ENCODE measurements at regions not wholly inside any gene's neighbourhood (a gene's known extent, or its start where the extent isn't known, plus 50 kb on each side); places are given as distances from the start of the nearest gene placed in this dataset.

DNA sequence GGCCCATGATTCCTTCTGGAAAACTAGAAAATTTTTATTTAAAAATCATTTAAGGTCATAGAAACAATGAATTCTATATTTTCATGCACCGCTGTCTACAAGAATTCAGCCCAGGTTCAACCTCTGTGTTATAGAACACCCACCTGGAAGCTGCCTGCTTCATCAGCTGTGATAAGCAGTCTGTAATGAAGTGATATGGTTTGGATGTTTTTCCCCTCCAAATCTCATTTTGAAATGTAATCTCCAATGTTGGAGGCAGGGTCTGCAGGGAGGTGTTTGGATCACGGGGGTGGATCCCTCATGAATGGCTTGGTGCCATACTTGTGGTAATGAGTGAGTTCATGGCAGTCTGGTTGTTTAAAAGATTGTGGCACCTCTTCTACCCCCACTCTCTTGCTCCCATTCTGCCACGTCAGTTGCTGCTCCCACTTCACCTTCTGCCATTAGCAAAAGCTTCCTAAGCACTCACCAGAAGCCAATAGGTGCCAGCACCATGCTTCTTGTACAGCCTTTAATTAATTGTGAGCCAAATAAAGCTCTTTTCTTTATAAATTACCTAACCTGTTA, 55.6 kb downstream of the MRPL32 start:
- no peak for DNase-seq

DNA sequence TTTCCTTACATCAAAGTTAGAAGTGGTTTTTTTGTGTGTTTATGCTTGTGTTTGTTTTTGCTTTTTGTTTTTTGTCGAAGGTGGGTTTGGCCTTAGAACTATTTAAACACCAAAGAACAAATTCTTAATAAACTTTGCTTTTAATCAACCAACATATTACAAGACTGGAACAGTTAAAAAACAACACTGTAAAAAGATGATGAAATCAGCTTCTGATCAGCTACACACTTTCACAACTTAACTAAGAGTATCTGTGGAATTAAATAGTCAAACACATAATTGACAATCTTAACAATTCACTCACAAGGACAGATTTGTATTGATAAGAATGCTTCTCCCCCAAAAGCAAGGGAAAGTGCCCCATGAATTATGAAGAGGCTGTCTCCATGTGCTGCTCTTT, 58.8 kb downstream of the MRPL32 start:
- DNase-seq = no peak

DNA sequence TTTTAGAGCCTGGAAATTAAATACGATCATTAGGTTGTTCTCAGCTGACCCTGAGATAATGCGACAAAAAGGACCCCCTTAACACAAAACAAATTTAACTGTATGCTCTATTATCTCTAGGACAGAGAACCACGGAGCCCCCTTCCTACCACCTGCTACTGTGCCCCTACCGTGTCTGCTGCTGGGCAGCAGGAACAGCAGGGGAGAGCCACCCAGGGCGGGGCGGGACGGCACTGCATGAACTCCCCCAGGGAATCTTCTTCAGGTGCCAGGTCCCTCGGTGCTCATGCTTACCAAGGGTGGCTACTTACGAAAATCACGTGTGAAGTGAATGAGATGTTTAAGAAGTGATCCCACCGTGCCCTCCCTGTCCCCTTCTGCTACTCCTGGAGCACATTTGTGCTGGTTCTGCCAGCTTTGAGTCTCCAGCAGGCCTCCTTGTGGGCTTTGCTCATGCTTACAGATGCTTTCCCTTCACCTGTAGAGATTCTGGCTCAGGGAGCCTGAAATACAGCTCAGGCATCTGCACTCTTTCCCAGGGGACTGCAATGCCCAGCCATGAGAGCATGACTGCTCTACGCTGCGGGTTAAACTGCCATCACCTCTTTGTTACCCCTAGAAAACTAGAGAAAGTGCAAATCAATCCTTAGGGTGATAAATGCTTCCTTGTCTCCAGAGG, 59.9 kb downstream of the MRPL32 start:
- DNase-seq = no peak

DNA sequence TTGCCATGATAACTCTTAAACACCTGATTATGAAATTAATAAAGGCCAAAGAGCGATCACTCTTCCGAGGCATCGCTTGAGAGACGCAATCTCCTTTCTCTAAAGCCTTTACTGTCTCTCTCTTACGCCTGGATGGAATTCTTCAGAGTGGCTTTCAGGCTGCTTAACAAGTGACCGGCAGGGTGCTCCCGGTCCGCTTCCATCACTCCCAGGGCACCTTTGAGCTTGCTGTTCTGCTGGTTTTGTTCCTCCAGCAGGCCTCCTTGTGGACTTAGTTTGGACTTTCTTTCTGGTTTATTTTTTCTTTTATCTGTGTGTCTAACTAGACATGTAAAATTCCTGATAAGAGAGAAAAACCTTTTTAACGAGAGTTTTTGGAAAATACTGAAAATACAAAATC, 60.9 kb downstream of the MRPL32 start:
- no peak for DNase-seq

DNA sequence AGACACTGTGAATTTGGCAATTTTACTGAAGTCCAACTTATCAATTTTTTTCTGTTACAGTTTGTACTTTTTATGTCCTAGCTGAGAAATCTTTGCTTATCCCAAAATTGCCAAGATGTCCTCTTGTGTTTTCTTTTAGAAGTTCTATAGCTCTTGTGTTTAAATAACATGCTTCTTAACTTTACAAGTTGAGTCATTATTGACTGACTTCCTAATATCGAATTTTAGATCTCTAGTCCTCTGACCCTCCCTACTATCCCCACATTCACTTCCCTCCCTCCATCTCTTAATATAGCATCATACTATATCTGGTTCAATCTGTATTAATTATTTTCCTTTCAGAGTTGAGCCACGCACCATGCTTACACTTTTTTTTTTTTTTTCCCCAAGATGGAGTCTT, 61.9 kb downstream of the MRPL32 start:
- no peak for DNase-seq

DNA sequence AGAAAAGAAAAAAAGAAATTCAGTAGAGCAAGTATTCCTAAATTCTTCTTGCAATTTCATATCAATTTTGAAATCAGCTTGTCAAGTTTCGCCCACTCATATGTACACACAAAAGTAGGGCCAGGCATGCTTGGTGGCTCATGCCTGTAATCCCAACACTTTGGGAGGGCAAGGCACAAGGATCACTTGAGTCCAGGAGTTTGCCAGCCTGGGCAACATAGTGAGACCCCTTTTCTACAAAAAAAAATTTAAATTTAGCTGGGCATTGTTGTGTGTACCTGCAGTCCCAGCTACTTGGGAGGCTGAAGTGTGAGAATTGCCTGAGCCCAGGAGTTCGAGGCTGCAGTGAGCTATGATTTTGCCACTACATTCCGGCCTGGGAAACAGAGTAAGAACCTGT, 65.4 kb downstream of the MRPL32 start:
- no peak for DNase-seq

DNA sequence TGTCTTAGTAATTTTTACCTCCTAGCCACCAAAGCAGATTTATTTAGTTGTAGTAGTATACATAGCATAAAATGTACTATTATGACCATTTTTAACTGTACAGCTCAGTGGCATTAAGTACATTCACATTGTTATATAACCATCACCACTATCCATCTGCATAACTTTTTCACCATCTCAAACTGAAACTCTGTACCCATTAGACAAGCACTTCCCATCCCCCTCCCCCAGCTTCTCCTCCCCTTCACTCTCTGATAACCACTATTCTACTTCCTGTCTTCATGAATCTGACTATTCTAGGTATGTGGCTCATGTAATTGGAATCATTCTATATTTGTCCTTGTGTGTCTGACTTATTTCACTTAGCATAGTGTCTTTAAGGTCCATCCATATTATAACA, 71.9 kb downstream of the MRPL32 start:
- peak; percentile 12 for DNase-seq

DNA sequence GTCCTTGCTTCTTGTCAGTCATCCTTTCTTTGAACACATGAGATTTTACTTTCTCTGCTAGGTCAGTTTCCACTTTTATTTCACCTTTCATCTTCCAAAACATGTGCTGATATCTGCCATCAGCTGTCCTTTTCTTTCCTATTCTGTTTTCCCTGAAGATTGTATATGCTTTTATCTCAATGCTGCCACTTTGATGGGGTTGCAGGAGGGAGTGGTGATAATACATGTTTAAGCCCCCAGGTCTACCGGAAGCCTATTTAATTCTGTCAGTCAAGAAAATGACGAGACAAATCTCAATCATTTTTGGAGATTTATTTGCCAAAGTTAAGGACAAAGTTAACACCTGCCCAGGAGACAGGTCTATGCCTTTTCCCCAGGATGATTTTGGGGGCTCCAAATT, 73.8 kb downstream of the MRPL32 start:
- no peak for DNase-seq

DNA sequence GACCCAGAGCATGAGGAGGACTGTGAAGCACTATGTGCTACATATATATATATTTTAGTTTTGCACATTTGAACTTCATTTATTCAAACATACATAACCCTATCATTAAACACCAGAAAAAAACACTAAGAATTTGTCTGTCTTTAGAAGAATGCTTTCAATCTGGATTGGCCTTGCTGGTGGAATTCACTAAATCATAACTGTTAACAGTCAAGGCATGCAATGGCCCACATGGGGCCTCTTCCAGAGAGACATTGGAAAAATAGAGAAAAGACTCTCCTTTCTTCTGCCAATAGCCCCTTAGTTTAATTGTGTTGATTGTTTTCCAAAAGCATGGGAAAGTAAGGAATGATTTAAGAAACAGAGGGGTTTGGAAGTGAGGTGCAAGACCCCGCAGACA, 77.9 kb downstream of the MRPL32 start:
- DNase-seq = no peak

DNA sequence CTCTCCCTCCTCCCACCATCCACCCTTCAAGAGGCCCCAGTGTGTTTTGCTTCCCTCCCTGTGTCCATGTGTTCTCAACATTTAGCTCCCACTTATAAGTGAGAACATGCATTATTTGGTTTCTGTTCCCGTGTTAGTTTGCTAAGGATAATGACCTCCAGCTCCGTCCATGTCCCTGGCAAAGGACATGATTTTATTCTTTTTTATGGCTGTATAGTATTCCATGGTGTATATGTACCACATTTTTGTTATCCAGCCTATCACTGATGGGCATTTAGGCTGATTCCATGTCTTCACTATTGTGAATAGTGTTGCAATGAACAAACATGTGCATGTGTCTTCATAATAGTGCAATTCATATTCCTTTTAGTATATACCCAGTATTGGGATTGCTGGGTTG, 79.7 kb downstream of the MRPL32 start:
- DNase-seq = no peak

DNA sequence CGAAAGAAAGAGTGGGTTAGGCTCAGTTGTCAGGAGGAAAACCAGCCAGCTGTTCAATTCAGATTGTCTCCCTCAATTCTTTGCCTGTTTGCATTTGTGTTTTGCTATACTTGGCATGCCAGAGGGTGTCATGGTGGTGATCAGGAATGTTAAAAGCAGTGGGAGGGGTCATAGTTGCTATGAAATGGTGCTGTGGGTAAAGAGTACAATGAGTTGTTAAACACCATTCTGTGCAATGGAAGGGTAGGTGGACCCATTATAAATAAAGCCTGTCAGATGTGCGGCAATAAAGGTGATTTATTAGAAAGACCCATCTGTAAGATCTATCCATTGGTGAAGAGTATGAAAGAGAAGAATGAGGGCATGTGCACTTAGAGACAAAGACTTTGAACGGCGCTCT, 82.2 kb downstream of the MRPL32 start:
- no peak for DNase-seq

DNA sequence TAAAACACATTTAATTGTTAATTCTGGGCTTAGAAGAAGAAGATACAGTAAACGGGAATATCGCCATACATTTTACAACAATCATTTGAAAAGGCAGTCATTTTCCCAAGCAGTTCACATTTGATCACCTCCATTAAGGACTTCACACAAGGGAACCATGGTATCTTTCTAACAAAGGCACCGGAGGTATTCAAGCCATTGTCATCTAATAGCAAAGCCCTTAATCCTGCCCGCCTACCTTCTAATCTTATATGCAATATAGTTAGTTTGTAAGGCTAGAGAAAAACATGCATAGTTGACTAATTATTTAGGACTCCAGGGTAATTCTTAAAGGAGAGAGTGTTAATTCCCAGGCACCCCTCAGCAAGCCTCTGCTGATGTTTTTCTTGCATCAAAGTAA, 83.1 kb downstream of the MRPL32 start:
- no peak for DNase-seq

DNA sequence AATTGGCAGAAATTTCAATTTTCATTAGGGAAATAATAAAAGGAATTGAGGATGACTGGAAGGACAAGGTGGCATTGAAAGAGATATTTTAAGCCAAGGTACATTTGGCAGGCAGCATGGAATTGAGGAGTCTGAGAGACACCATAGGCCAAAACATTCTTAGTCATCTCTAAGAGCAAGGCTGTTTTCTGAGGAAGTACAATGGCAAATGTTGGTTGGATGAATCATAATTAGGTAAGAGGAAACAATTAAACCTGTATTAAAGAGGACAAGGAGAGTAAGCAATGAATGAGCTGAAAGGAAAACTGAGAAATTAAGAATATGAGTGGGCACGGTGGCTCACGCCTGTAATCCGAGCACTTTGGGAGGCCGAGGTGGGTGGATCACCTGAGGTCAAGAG, 86.3 kb downstream of the MRPL32 start:
- DNase-seq = no peak

DNA sequence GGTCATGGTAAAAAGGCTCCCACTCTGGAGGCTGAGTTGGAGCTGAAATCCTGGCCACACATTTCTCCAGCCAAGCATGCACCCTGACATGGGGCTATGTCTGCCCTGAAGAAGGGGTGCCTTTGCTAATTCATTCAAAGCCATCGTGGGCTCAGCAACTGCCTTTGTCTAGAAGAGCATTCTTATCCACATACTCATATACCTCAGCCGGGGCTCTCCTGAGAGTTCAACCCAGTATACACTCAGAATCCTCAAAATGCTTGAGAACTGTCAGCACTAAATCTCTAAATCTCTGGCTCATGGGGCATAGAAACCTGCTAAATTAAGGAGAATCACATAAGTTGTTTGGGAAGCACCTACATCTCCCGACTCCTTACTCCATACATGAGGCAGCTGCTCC, 89.3 kb downstream of the MRPL32 start:
- DNase-seq = no peak

DNA sequence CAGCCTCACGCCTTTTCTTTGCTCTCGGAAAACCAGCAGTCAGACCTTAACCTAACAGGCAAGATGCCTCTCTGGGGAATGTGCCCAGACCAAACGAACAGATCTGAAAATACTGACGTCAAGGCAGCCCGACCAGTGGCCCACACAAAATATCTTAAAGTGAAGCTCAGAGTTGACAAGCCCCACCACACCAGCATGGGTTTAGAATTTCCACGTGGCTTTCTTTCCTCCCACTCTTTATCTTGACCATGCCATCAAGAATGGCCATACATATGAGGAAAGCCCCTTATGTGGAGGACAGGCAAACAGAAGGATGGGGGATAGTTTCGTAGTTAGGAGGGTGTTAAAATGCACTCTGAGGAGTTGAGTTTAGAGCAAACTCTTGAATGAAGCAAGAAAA, 89.8 kb downstream of the MRPL32 start:
- no peak for DNase-seq

DNA sequence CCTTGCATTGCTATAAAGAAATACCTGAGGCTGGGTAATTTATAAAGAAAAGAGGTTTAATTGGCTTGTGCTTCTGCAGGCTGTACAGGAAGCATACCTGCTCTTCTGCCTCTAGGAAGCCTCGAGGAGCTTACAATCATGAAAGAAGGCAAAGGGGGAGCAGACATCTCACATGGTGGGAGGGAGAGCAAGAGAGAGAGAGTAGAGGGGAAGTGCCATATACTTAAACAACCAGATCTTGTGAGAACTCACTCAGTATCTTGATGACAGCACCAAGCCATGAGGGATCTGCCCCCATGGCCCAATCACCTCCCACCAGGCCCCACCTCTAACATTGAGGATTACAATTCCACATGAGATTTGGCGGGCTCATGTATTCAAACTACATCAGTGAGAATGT, 79.1 kb upstream of the HECW1 start:
- no peak for DNase-seq

DNA sequence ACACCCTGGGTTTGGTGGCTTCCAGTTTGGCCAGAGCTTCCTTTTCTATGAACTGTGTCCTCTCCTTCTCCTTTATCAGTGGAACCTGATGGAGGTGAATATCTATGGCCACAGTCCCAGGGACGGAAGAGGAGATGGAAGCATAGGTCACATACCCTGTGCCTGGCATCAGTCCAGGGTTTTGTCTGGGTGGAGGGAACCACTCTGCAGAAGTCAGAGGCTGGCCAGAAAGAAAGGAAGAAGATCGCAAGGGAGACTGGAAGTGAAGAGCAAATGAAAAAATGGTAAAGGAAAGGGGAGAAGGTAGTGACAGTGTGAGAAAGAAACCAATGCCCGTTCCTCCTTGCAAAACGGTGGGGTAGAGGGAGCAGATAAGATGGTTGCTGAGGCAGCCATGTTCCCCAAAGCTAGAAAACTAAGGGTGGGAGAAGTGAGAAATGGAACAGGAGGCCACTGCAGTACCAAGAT, 77.9 kb upstream of the HECW1 start:
- no peak for DNase-seq

DNA sequence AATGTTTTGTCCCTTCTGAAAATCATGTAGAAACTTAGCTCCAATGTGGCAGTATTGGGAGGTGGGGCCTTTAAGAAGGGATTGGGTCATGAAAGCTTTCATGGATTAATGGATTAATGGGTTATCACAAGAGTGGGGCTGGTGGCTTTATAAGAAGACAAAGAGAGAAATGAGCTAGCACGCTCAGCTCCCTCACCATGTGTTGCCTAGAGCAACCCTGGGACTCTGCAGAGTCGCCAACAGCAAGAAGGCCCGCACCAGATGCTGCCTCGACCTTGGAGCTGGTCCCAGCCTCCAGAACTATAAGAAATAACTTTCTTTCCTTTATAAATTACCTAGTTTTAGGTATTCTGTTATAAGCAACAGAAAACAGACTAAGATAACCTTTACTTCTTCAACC, 74.9 kb upstream of the HECW1 start:
- no peak for DNase-seq

DNA sequence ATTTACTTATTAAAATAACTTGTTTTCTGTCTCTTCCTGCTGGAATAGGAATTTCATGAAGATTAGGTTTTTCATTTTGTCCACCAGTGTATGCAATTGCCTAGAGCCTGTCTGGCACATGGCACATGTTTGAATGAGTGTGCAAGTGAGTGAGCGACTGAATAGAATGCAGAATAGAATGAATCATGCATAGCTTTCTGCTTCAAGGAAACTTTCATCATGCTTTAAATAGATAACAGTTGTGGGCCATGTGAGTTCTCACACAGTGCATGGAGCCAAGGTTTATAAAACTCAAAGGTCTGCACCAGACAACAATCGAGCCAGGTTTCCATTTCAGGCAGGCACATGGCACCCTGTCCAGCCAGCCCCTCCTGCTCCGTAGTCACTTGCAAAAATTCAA, 74.2 kb upstream of the HECW1 start:
- DNase-seq = no peak

DNA sequence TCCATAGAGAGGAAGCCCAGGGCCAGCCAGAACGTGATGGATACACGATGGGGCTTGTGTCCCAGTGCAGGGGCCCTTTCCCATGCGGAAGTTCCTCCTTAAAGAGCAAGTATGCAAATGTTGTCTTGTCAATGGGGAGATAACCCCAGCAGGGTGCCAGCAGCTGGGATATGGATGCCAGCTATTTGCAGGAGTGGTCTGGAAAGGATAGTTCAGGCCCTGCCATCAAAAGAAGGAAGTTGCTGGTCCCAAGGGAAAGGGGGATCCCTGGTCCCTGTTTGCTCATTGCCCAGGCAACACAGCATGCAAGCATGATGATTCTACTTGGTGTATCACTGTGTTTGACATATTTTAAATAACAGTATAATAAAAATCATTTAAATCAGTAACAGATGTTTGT, 73.1 kb upstream of the HECW1 start:
- no peak for DNase-seq

DNA sequence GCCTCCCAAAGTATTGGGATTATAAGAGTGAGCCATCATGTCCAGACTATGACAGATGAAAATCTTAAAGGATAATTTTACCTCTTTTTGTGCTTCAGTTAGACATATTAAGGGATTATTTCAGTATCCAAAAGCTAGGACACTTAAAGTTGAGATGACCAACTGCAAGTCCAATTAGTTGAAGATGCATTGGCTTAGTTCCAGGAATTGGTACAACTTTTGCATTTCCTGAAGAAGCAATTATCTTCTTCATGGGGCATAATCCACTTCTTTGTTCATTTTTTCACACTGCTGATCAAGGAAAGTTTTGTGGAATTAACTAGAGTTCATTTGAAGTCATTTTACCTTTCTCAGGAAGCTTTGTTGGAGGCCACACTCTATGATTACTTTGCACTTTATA, 72.0 kb upstream of the HECW1 start:
- no peak for DNase-seq

DNA sequence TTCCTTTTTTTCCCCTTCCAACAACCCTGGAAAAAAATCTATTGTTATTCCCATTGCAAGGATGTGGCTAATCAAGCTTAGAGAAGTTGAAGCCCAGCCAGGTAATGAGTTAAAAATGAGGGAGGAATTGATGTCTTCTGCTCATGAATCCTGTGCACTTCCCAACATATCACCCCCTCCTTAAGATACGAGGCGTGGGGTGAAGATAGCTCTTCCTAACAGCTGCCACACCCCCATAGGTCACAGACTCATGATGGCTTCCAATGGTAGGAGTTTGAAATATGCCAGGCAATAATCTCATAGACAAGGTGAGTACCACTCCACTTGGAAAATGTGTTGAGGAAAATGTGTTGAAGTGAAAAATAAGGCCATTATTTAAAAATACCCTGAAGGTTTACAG, 71.3 kb upstream of the HECW1 start:
- no peak for DNase-seq

DNA sequence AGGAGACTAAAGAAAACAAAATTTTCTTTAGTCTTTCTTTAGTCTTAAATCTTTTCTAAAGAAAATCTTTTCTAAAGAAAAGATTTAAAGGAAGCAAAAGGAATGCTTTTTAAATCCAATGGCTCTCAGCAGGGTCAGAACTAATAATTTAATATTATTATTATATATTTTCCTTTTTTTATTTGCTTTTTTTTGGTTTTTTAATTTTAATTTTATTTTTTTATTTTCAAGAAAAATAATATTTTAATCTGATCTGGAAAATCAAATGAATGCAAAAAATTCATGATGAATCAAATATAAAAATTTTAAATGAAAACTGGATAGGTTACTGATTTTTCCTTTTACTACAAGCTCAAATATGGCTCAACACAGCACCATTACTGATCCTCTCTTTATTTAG, 70.7 kb upstream of the HECW1 start:
- no peak for DNase-seq

DNA sequence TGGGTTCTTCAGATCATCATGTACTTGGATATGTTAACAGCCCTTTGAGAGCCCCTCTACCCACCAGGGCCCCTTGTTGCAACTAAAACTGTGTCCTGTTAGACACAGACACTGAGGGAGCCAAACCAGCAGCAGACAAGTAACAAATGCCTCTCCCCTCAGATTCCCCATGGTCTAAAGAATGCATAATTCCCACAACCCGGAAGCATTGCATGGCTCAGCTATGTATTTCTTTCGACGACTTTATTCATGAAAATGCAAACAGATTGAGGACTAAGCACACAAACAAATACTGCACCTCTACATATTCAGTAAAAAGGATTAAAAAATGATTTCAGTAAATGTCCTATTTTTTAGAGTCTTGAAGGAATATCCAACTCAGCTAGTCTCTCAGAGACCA, 70.1 kb upstream of the HECW1 start:
- no peak for DNase-seq

DNA sequence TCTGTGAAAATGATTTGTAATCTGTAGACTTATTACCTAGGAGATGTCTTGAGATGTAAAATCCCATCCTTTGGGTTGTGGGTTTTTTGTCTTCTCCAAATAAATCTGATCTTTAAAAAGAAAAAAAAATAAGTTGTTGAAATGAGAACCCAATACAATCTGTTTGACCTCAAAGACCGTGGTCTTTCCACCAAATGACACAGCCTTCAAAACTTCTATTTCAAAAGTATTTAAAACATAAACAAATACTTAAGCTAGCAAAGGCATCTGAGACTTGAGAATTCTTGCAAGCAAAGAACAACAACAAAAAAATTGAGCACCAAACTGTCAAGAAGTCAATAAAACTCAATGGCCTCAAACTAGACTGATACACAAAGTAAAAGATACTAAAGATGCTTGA, 67.9 kb upstream of the HECW1 start:
- no peak for DNase-seq

All from activated CD4-positive, alpha-beta T cell treated with anti-CD3 and anti-CD28 coated beads, Interleukin-10, Interleukin-2, amounts not matched to agents 100 ng/mL and 50 ng/mL, durations not matched to agents 16 hours and 8 hours (primary cell).